GM19468 (cell line): ENCODE measurements at regions not wholly inside any gene's neighbourhood (a gene's known extent, or its start where the extent isn't known, plus 50 kb on each side); places are given as distances from the start of the nearest gene placed in this dataset.

Experiments used
- ATAC-seq: cut with Tn5 transposase; IDR thresholded peaks from one replicate; pipeline ENCODE4 v1.9.1; 2021; ENCODE audit warnings: mild to moderate bottlenecking, moderate library complexity, moderate number of reproducible peaks; ENCODE audit not compliant: unreplicated experiment; ENCODE audit errors: extremely low read depth

GRCh38 chr6:17047889-17048288 lies 54.0 kb upstream of the STMND1 start:
- ATAC-seq, result no peak

GRCh38 chr6:17045581-17046322 lies 56.1 kb upstream of the STMND1 start:
- ATAC-seq, result no peak

- ATAC-seq, result no peak
These were observed 58.7 kb upstream of the STMND1 start for GRCh38 chr6:17043148-17043522.

DNA sequence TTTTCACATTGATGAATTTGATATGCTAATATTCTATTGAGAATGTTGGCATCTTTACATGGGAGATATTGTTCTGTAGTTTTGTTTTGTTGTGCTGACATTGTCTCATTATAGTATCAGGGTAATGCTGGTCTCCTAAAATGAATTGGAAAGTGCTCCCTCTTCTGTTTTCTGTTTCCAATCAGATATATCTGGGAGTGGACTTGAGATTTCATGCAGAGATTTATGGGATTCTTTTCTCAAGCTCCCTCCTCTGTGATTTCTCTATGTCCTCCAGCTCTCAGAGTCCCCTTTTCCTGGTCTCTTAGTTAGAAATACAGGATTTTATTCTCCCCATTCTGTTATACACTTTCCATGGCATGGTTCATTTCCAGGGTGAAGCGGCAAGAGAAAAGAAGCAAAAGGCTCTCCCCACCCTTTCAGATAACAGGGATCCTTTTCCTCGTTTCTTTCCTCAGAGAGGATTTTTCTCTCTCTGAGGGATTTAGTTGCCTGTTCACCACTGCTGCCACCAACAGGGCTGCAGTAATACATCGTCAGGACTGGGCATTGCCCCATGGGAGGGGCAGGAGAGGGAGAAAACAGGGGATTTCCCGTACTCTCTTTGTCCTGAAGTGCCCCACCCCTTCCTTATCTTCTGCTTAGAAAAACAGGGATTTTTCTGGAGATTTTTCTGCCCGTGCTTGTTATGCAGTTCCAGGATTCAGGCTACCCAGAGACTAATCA lies 59.3 kb upstream of the STMND1 start:
- ATAC-seq, result no peak

- ATAC-seq, result no peak
These were observed 62.6 kb upstream of the STMND1 start for GRCh38 chr6:17039266-17039665.

GRCh38 chr6:17038316-17038715 lies 63.5 kb upstream of the STMND1 start:
- no peak for ATAC-seq

- no peak for ATAC-seq
These were observed 65.8 kb upstream of the STMND1 start for GRCh38 chr6:17036065-17036393.

DNA sequence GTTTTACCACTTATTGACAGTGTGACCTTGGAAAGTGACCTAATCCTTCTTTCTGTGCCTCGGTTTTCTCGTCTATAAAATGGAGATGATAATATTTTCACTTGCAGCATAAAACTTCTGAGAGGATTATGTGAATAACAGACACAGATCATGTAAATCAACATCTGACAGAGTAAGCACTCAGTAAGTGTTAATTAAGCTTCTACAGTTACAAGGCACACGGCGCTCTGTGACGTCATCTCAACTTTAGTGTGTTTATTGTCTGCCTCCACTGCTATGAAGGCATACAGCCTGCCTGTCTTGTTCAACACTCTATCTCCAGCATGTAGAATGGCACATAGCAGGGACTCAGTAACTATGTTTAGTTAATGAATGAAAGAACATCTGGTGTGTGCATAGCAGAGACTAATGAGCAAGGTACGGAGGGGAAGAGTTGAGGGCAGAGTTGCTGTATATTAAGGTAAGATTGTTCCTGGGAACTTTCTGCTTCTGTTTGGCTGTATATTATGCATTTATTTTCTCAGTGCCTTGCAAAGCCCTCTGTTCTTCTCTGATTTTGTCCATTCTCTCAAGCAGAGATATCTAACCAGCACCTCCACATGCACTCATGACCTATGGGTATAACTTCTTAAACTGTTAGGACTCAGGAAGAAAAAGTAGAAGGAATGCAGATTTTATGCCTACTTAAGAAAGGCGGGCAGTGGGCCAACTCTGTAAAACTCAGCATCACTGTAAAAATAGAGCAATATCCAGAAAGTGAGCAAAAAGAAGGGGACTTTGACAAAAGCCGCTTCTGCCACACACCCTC lies 66.4 kb upstream of the STMND1 start:
- no peak for ATAC-seq

DNA sequence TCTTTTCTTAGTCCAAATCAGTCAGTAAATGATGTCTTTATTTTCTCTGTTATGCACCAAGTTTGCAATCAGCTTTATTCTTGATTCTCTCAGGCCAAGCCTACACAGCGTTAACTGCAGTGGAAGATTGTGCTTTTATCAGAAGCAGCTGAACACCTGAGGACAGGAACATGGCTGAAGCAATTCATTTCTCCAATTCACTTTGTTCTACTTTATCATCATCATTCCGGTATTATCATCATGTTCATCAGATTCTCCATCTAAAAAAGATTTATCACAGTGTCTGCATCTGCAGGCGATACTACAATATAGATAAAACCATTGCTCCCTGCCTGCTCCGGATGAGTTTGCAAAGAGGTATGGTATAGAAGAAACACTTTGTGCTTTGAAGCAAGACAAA lies 68.1 kb upstream of the STMND1 start:
- no peak for ATAC-seq

GRCh38 chr6:17032988-17033634 lies 68.7 kb upstream of the STMND1 start:
- ATAC-seq, result no peak

GRCh38 chr6:17032590-17032987 lies 69.3 kb upstream of the STMND1 start:
- ATAC-seq, result no peak

DNA sequence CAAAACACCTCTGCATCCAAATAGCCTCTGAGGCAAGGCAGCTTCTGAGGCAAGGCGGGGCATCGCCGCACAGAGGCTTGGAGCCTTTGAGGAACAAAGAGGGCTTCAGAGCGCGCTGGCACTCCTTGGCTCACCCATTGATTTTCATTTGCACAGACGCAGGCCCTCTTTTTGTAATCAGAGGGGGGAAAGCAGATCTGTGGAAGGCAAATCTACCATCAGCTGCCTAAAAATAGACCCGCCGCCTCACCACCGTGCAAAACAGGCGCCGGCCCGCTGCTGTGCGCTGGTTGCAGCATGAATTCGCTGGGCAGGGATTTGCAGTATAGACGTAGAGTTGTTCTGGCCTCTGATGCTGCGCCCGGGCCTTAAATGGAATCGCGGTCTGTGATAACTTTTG lies 69.9 kb upstream of the STMND1 start:
- no peak for ATAC-seq

- ATAC-seq, result no peak
These were observed 74.4 kb upstream of the STMND1 start for GRCh38 chr6:17027441-17027840.

GRCh38 chr6:17022604-17023003 lies 79.2 kb upstream of the STMND1 start:
- ATAC-seq, result peak; percentile 63

GRCh38 chr6:17021539-17021889 lies 80.3 kb upstream of the STMND1 start:
- ATAC-seq, result no peak

- ATAC-seq, result no peak
These were observed 80.8 kb upstream of the STMND1 start for GRCh38 chr6:17020889-17021538.

GRCh38 chr6:17018425-17018824 lies 83.4 kb upstream of the STMND1 start:
- no peak for ATAC-seq

DNA sequence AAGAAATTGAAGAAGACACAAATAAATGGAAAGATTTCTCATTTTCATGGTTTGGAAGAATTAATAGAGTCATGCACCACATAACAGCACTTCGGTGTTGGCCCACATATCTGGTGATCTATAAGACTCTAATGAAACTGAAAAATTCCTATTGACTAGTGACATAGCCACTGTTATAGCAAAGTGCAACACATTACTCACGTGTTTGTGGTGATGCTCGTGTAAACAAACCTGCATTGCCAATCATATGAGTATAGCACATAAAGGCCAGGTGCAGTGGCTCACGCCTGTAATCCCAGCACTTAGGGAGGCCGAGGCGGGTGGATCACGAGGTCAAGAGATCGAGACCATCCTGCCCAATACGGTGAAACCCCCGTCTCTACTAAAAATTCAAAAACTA lies 84.4 kb upstream of the STMND1 start:
- ATAC-seq, result no peak

- ATAC-seq, result no peak
These were observed 86.1 kb upstream of the STMND1 start for GRCh38 chr6:17015551-17016381.
